Fibroblast of skin of right quadriceps (primary cell): ENCODE measurements at regions not wholly inside any gene's neighbourhood (a gene's known extent, or its start where the extent isn't known, plus 50 kb on each side); places are given as distances from the start of the nearest gene placed in this dataset.
A peak's percentile ranks its signal among the peaks of the same experiment; 100 is the strongest.
"Not testable (repeated sequence)": the region's sequence is repeated elsewhere in the genome, so short reads cannot be mapped to it uniquely, and the experiment has no call there.

ENCODE experiments used
- DNase-seq: peaks from one replicate; pipeline ENCODE4 v3.0.0-alpha.2; 2013

DNA sequence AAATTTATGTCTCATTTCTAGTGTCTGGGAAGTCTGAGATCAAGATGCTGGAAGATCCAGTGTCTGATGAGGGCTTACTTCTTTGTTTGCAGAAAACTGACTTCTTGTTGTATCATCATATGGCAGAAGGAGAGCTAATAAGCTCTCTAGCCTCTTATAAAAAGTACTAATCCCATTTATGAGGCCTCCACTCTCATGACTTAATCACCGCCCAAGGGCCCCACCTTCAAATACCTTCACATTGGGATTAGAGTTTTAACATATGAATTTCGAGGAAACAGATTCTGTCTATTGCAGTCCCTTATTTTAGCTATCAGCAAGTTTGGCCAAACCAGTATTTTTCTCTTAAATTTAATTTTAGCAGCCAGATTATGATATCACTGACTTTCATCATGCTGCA lies 150.2 kb upstream of the TMPRSS15 start:
- DNase-seq, result no peak

DNA sequence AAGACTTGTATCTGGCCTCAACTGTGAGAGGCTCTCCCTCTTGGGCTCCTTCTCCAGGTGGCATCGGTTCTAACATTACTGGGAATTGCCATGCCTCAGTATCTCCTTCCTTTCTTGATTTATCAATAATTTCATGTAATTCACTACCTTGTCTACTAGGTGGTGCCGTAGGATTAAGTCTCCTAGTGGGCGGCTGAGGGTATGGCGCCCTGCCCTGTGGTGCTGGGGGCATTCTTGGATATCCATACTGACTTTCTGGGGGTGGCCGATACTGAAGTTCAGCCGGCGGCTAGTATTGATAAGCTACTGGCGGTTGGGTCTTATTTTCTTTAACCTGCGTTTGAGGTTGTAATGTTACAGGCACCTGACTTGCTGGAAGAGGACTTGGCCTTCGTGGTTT lies 164.2 kb upstream of the TMPRSS15 start:
- not testable (repeated sequence) for DNase-seq

DNA sequence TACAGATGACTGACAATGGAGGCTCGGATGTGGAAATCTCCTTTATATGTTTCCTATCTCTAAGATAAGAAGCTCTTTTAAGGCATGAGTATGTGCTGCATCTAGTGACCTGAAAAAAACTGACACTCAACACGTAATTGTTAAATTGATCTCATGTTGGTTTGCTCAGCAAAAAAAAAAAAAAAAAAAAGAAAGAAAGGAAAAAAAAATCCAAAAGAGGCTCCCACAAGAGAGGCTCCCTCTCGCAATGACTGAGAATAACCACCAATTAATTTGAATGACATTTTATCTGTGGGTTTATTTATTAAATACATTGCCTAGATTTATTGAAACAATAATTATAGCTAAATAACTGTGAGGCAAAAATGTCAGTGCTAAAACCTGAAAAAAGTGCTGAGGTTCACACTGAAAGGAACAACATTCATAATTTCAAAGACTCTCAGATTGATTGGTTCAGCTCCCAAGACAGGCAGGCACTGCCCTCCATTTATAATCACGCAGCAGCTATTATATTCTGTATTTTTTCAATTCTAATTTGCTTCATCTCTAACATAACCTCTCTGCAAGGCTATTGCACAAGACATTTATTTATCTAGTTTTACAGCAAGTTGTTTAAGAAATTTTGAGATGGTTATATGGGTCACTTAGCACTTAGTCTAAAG lies 184.5 kb upstream of the TMPRSS15 start:
- DNase-seq, result no peak

DNA sequence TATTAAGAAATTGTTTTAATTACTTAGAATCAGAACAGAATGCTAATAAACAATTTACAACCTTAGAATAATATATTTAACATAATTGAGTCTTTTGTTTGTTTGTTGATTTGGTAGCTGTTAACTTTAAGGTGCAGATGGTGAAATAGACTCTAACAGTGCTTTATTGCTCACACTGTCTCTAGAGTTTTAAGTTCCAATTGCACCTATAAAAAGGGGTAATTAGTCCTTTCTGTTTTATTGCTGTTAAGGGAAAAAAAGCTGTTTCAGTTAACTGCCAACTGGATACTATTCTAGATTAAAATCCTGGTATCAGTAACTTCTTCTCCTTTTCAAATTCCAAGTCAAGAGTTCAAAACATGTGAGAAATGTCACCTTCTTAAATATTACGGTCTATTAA lies 197.6 kb upstream of the TMPRSS15 start:
- DNase-seq, result no peak

DNA sequence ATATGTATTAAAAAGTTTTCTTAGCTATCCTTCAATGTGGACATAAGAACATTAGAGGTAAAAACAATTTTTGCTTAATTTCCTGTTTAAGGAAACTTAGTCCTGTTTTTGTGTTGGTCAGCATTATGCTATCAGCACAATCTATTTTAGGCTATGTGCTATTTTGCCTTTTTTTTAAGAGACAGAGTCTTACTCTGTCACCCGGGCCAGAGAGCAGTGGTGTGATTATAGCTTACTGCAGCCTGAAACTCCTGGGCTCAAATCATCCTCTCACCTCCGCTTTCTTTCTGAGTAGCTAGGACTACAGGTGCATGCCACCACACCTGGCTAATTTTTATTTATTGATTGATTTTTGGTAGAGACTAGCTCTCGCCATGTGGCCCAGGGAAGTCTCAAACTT lies 199.1 kb upstream of the TMPRSS15 start:
- no peak for DNase-seq

DNA sequence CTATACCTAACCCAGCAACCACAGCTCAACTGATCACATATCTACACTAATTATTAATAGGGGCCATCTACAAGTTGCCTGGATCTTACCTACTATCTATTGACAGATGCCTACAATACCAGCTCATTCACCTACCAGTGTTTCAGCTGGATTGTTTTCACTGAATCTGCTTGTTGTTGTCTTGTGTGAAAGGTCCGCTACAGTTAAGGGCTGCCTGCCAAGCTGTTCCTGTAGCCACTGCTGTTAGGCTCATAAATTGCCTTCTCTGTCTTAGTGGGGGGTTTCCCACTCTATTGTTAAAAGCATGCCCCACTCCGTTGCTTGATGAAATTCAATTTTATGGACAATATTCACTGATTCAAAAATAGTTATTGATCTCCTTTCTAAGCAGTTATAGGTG lies 199.7 kb upstream of the TMPRSS15 start:
- DNase-seq, result no peak

DNA sequence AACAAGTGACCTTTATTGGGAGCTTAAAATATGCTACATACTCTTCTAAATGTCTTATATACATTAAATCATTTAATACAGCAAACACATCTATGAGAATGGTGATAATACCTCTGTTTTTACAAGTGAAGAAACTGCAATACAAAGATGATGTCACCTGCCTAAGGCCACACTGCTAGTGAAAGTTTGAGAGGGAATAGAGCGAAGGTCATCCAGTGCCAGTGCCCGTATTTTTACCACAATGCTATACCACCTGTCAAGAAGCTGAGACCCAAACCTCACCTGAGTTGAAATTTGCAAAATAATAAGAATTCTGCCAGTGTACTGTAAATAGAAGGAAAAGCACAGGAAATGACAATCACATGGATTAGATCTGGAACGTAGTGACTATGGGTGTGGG lies 200.4 kb upstream of the TMPRSS15 start:
- DNase-seq, result no peak

DNA sequence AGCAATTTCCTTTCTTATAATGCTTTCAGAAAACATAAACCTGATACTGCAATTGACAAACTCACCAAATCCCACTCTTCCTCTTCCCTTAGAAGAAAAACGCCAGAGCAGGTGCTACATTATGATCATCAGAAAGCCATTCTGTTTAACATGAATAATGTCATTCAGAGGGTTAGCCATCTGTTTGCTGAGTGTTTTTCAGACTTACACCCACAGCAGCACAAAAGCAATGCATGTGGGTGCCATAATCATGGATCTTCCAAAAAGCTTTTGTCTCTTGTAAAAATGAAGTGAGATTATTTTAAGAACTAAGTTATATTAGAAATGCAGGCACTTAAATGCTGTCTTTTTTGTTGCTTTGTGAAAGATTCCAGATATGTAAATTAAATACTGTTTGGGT lies 204.6 kb upstream of the TMPRSS15 start:
- DNase-seq, result no peak

DNA sequence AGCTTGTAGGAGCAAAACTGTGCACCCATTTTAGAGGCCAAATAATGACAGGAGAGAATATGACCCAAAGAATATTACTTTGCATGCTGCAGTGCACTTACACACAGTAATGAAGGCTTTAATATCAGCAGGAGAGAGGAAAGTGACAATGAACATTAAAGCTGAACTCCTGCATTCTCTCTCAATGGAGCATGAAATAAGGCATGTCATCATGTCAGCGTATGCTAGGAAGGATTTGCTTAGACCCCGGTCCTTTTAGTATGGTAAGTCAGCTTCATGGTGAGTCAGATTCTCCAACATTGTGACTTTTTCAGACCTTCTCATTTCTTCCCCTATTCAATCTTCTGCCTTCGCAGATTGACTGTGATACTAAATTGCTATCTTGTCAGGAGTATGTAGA lies 210.7 kb upstream of the TMPRSS15 start:
- DNase-seq, result no peak

DNA sequence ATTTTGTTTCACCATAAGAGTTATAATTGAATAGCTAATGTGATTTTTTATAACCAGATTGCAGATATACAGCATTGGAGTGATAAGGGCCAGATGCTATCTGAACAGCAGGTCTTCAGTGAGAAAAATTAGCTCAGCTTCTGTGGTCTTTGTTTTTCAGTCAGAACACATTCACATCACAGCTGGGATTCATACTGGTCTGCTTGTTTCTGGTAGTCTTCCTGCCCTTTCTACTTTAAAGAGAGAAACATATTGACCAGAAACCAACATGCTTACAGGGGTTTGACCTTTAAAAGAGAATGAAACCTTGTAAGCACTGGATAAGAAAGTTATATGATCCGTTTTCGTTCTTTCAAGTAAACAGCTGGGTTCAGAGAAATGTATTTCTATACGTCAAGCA lies 213.7 kb upstream of the TMPRSS15 start:
- no peak for DNase-seq

DNA sequence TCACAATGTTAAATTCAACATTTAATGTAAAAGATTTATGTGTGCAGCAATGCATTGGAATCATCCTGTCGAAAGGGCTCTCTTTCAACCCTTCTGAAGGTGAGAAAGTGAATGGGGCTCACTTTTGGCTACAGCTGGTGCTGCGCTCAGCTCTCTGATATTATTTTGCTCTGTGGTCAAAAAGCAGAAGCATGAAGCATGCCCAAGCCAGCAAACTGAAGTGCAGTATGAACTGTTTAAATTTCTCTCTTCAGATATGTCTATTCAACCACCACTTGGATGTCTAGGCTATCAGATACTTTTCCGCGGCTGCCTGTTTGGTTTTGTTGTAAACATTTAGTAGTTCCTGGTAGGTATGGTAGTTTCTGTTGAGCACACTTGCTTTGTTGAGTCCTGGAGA lies 216.9 kb upstream of the TMPRSS15 start:
- no peak for DNase-seq

DNA sequence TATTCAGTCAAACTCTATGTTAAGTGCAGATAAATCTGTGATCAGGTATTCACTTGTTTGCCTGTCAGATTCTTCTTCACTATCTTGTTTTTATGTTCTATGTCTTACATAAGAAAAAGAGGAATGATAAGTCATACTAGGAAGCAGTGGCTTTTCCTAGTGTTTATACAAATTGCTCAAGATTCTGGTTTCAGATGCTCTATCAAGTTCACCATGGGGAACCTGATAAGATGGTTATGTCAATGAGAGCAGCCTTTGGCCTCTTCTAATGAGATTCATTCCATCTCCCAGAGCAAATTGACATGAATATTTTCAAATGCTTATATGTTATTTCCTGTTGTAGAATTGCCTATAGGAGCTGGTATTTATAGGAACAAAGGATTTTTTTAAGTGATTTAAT lies 218.8 kb upstream of the TMPRSS15 start:
- DNase-seq, result no peak

DNA sequence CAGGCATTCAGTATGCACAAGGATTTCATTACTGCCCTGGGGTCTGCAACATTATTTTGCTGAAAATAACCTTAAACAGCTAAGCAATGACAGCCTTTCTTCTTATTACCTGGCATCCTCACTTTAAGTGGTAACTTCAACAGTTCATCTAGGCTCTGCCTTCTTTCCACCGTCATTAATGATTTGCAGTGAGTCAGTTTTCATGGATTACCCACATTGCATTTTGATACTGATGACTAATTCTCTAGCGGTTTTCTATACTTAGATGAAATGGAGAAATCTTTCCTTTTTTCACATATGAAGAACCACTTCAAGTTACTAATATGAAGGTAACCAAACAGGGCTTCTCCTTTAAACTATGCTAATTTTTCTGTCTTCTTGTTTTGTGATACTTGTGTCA lies 226.9 kb upstream of the TMPRSS15 start:
- DNase-seq, result peak; percentile 54

DNA sequence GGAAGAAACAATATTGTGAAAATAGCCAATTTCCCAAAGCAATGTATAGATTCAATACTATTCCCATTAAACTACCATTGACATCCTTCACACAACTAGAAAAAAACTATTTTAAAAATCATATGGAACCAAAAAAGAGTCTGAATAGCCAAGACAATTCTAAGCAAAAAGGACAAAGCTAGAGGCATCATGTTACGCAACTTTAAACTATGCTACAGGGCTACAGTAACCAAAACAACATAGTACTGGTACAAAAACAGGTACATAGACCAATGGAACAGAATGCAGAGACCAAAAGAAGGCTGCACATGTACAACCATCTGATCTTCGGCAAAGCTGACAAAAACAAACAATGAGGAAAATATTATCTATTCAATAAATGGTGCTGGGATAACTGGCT lies 233.3 kb upstream of the TMPRSS15 start:
- DNase-seq, result no peak

DNA sequence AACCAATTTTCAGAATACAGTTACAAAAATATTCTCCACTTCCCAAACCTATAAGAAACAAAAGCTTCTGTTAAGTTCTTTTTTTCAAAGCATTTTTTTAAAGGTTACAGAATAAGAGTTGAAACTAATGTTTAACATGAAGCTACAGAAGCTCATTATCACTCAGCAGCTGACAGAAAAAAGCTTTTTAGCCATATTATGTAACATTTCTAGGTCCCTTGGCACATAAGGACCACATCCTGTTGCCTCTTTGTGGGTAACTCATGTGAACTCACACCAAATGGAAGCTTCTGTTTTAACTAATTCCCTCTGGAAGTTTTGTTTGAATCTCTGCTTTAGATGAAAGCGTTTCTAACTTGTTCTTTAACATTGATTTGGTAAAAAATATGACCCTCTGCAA lies 242.5 kb upstream of the TMPRSS15 start:
- no peak for DNase-seq

DNA sequence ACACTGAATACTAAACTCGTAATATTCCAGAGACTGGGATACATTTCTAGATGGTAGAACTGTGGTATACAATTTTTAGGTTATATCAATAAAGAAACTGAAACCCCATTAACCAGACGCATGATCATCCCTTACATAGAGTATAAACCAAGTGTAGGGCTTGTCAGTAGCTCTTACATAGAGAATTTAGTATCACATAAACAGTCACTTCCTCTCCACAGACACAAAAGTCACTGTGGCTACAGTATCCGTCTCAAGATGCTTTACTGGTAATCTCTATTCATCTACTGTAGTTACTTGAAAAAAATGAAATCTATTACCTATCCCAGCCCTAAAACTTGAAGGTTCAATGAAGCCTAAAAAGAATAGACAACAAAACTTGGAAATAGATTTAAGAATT lies 252.3 kb upstream of the TMPRSS15 start:
- no peak for DNase-seq

DNA sequence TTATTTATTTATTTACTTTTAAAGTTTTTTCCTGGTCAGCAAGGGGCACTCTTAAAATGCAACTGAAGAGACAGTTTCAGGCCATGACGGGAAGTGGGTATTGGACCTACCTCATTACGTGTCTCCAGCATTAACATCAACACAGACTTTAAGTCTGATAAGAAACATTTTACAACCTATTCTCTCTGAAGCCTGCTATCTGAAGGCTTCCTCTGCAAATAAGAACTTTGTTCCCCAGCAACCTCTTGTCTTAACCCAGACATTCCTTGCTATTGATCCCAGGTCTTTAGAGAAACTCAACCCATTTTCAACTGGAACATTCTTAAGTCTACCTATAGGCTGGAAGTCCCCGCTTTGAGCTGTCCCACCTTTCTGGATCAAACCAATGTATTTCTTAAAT lies 258.3 kb upstream of the TMPRSS15 start:
- no peak for DNase-seq

DNA sequence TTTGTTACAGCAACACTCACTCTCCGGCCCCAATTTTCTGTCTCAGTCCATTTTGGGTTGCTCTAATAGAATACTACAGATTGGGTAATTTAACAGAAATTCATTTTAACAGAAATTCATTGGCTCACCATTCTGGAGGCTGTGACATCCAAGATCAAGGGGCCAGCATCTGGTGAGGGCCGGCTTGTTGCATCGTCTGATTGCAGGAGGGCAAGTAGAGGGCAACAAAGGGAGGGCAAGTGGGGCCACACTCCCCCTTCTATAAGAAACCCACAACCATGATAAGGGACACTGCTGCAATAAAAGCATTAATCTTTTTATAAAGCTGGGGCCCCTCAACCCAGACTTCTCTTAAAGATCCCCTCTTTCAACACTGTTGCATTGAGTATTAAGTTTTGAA lies 260.1 kb upstream of the TMPRSS15 start:
- DNase-seq, result no peak

DNA sequence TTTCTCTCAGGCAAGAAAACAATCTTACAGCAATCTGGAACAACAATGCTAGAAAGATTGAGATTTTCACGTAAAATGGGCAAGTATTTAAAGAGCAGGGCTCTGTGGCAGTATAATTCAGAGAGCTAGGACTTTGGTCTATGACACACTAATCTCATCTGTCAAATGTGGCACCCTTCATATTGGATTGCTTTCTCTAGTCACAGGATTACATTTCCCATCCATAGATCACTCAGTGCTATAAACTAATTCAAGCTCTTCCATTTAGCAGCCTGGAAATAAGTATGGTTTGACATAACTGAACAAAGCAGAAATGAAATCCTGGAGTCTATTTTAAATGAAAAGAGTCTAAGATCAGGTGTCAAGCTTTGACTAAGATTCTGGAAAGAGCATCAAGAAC lies 263.1 kb upstream of the TMPRSS15 start:
- DNase-seq, result no peak

DNA sequence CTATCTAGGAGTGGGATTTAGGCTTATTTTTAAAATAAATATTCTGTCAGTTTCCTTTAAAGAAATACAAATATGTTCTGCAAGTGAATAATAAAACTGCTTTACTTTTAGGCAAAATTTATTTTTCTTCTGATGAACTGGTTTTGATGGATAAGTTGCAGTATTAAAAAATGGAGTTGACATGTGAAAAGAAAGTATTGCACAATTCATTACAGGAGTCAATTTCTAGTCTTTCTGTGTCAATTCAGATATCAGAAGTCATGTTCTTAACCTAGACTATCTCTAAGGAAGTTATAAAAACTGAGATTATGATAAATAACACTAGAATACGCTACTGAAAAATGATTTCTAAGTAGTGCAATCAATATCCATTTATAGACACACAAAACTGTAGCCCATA lies 270.2 kb upstream of the TMPRSS15 start:
- DNase-seq, result no peak

DNA sequence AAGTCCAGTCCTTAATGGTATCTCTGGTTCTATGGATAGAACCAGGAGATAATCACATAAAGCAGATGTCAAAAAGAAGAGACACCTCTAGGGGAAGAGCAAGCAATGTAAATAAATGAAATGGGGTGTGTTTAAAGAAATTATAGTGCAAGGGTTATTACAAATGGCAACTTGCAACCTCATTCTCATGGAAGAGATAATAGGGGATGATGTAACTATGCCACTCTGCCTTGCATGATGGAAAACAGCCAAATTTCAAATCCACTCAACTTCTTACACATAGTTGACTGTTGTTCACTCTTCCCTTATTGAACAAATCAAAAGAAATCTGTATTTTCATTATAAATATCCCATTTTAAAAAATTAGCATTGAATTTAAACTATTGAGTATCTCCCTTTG lies 274.0 kb upstream of the TMPRSS15 start:
- no peak for DNase-seq

DNA sequence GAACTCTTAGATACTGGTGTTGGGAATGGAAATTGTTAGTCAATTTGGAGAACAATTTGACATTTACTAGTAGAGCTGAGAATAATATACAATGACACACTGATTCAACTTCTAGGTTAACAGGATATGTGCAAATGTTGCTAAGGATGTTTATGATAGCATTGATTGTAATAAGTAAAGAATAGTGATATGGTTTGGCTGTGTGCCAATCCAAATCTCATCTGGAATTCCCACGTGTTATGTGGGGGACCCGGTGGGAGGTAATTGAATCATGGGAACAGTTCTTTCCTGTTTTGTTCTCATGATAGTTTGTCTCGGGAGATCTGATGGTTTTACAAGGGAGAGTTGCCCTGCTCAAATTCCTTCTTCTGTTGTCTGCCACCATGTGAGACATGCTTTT lies 302.4 kb upstream of the TMPRSS15 start:
- DNase-seq, result no peak

DNA sequence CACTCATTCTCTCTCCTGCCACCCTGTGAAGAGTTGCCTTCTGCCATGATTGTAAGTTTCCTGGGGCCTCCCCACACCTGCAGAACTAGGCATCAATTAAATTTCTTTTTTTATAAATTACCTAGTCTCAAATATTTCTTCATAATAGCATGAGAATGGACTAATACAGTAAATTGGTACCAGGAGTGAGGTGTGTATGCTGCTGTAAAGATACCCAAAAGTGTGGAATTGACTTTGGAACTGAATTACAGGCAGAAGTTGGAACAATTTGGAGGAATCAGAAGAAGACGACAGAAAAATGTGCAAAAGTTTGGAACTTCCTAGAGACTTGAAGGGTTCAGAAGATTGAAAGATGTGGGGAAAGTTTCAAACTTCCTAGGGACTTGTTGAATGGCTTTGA lies 308.1 kb upstream of the TMPRSS15 start:
- no peak for DNase-seq

DNA sequence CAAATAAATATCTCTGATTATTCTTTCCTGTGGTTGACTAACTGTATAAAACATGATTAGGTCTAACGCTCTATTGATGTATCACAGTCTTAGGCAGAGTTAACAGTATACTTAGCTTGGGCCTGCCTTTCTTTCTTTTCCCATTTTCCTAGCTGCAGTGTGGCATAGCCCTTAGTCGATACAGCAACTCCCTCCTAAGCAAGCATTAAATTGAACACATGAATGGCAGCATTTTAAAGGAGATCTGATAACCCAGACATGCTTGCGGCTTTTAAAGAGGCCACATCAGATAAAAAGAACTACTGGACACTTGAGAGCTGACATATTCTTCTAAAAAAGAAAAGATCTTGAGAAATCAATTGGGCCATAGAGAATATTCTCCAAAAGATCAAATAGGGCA lies 312.0 kb upstream of the TMPRSS15 start:
- no peak for DNase-seq

DNA sequence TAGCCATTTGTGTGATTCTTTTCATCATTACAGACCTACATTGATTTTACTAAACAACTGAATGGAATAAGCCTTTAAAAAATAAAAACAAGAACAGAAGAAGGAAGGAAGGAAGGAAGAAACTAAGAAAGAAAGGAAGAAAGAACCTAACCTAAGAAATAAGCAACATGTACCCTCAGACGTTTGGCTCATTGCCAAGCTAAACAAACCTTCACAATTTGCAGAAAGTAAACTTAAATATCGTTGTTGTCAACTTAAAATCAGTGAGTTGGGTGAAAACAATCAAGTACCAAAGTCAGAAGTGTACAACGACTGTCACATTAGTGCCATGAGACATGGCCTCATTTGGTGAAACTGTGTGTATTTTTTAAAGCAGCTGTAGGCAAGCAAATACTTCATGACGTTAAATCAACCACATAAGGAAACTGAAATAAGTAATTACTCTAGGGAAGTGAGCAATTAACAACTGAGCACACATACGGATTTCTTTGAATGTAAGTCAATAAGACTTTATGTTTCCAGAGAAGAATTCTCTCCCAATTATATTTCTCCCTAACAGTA lies 313.1 kb upstream of the TMPRSS15 start:
- DNase-seq, result no peak

DNA sequence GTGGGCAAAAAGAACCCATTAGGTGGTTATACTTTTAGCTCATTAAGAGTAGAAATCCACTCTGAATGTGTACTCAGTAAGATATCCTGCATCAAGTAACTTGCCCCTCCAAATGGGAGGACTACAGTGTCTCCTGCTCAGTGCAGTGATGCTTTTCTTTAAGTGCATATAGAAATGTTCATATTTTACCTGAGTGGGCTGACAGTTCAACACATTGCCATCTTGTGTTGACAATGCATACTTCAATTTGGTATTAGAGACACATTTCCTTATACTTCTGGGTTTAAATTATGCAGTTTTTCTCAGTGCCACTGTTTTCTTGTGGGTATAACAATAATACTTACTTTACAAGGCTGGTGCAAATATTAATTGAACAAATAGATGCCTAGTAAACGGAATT lies 318.6 kb upstream of the TMPRSS15 start:
- DNase-seq, result no peak
